Pancreas (tissue), 10 donors: ENCODE measurements at regions not wholly inside any gene's neighbourhood (a gene's known extent, or its start where the extent isn't known, plus 50 kb on each side); places are given as distances from the start of the nearest gene placed in this dataset.

Experiments
- ATAC-seq, 4 donors: fragments of 200-7000 bp; cut with Tn5 transposase; one replicate each; pipeline versions ENCODE4 v1.8.0 to v1.9.1; 2020; ENCODE audit warnings: mild to moderate bottlenecking in 4 of 4, moderate library complexity in 4 of 4
- DNase-seq, 6 donors: peaks; one replicate each; pipeline ENCODE4 v3.0.0-alpha.2; 2020
- FAIRE-seq: peaks from 2 replicates; lab custom pipeline; 2012; peaks lifted over from hg19 to GRCh38; lab: Jason Lieb, UNC
- H3K27ac ChIP-seq, 4 donors: fragments of 200-600 bp; sonication (generic); 1 replicate in 3 of 4; 2 replicates in 1 of 4; pipeline versions ENCODE4 v1.5.0 to v1.8.0; 2020
- H3K27me3 ChIP-seq, 4 donors: fragments of 200-600 bp; one replicate each; pipeline ENCODE4 v1.8.0; 2021
- H3K36me3 ChIP-seq, 3 donors: fragments of 200-600 bp; sonication (generic) in 1 of 3; one replicate each; pipeline versions ENCODE4 v1.5.0 to v1.8.0; 2020 to 2021
- H3K4me1 ChIP-seq, 3 donors: fragments of 200-600 bp; one replicate each; pipeline ENCODE4 v1.8.0; 2021
- H3K4me3 ChIP-seq, 4 donors: fragments of 200-600 bp; sonication (generic) in 2 of 4; one replicate each; pipeline versions ENCODE4 v1.5.0 to v1.8.0; 2020 to 2021
- H3K9me3 ChIP-seq, 4 donors: fragments of 200-600 bp; one replicate each; pipeline ENCODE4 v1.8.0; 2021
- CTCF ChIP-seq, 4 donors: fragments of 200-600 bp; sonication (generic) in 3 of 4; IDR thresholded peaks; one replicate each; pipeline versions ENCODE4 v1.5.0 to v1.8.0; 2021; ENCODE audit warnings: antibody characterized with exemption in 4 of 4
- WGBS, 2 donors: extraction: QIAGEN DNeasy Blood & Tissue Kit; methylation state at CpG; one replicate each; pipeline ENCODE4 v1.1.7; 2013; 5-methylcytosine and 5-hydroxymethylcytosine counted together
- intact Hi-C, 3 donors: fragments of 100-400 bp; cut with DNase I; formaldehyde crosslinking; loops; one replicate each; pipeline versions ENCODE4 v1.11.1 to v1.14.2; 2022
- donor health status: healthy with polysubstance abuse.
- donor health status: DM: no; HTN: no; CAD: no; lungs with moderate emphysema.
- donor health status: DM: no; HTN: no; CAD: no.
- donor health status: control.
- donor health status: control.
- donor health status: Bipolar disorder and iron deficiency.
- donor health status: DM: yes; HTN: yes; CAD: no.
- donor health status: DM: no; HTN: no; CAD: no.
- donor health status: DM: no; HTN: no; CAD: no.
- donor health status: DM: yes; HTN: yes; CAD: no.

DNA sequence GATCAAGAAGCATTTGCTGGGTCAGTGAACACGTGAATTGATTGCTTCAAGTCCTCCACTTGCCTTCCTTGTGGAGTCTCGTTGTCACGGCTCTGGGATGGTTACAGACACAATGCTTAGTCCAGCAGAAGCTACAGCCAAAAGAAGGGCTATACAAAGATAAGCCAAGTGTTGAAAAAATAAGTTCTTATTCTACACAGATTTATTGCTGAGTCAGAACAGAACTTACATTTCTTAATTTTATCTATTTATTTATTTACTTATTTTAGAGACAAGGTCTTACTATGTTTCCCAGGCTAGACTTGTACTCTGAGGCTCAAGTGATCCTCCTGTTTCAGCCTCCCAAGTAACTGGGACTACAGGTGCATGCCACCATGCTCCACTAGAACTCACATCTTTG, 199.0 kb downstream of the MYLK4 start:
- H3K9me3 ChIP-seq: no peaks in the 10 kb centered on the region
- H3K27ac ChIP-seq: no peak overlapping the region
- no peaks in the 10 kb centered on the region for H3K4me1 ChIP-seq
- H3K27me3 ChIP-seq: no peaks in the 10 kb centered on the region
- H3K4me3 ChIP-seq: no peak overlapping the region
- ATAC-seq (no peak), DNase-seq (no peak), FAIRE-seq (no peak)
- no peaks in the 10 kb centered on the region for H3K36me3 ChIP-seq
- WGBS, 2 donors: 71 to 72% methylated on average over 3 of the region's 3 CpGs
- TF ChIP-seq CTCF (IDR thresholded peaks at IDR 0.05): no peak
- intact Hi-C loops: no loop called here

DNA sequence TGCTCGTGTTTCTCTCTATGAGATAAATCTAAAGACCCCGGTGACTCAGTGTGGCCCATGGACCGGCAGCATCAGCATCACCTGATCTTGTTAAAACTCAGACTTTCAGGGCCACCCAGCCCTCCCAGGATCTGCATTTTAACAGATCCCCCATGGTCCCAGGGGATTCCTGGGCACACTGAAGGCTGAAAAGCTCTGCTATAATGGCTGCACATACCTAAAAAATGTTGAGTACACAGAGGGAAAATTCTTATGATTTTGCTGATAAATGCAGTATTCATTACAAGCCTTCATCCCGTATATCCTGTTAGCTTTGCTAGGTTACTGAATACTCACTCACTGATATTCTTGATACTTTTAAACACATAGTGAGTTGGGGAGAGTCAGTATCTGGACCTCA, 200.5 kb downstream of the MYLK4 start:
- no peak for FAIRE-seq
- no peaks in the 10 kb centered on the region for H3K27me3 ChIP-seq
- no peak overlapping the region for H3K4me3 ChIP-seq
- WGBS, 2 donors: 61 to 70% methylated on average over 4 of the region's 4 CpGs
- intact Hi-C loops: no loop called here
- no peaks in the 10 kb centered on the region for H3K4me1 ChIP-seq
- H3K27ac ChIP-seq: no peak overlapping the region
- no peak for ATAC-seq
- TF ChIP-seq CTCF (IDR thresholded peaks at IDR 0.05): no peak
- H3K9me3 ChIP-seq: no peaks in the 10 kb centered on the region
- DNase-seq: no peak
- no peaks in the 10 kb centered on the region for H3K36me3 ChIP-seq

DNA sequence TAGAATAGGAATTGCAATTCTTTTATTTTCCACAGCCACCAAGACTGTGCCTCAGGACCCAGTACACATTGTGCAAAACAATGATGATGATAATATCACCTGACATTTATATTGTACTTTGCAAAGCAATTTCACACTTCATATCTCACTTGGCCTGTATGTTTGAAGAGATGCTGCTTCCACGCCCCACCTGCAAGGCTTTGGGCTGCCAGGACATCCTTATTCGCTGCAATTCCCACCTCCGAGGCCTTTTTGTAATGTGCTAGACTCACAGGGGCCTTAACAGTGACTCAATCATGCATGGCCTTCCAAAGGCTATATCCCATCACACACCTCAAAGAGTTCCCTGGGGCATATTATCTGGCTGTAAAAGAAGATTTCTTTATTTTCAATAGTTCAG, 200.9 kb downstream of the MYLK4 start:
- no peaks in the 10 kb centered on the region for H3K4me1 ChIP-seq
- 43 to 81% methylated on average over 3 of the region's 3 CpGs for WGBS, 2 donors
- H3K27me3 ChIP-seq: no peaks in the 10 kb centered on the region
- H3K27ac ChIP-seq: no peak overlapping the region
- ATAC-seq (no peak), FAIRE-seq (no peak), DNase-seq (no peak)
- TF ChIP-seq CTCF (IDR thresholded peaks at IDR 0.05): no peak
- no peaks in the 10 kb centered on the region for H3K9me3 ChIP-seq
- no peaks in the 10 kb centered on the region for H3K36me3 ChIP-seq
- H3K4me3 ChIP-seq: no peak overlapping the region
- intact Hi-C loops: no loop called here

- no peak for DNase-seq
- WGBS, 2 donors: 74 to 75% methylated on average over 4 of the region's 4 CpGs
- H3K36me3 ChIP-seq: no peaks in the 10 kb centered on the region
- peaks cover 0 to 3% (median 0%) of the 10 kb centered on the region in 4 donors for H3K27me3 ChIP-seq
- H3K27ac ChIP-seq: no peak overlapping the region
- no peaks in the 10 kb centered on the region for H3K9me3 ChIP-seq
- H3K4me1 ChIP-seq: no peaks in the 10 kb centered on the region
- no peak for FAIRE-seq
- no peak for TF ChIP-seq CTCF (IDR thresholded peaks at IDR 0.05)
- no peak overlapping the region for H3K4me3 ChIP-seq
- intact Hi-C loops: no loop called here
- ATAC-seq: no peak
These were observed 203.4 kb downstream of the MYLK4 start for GRCh38 chr6:2547355-2547754.

DNA sequence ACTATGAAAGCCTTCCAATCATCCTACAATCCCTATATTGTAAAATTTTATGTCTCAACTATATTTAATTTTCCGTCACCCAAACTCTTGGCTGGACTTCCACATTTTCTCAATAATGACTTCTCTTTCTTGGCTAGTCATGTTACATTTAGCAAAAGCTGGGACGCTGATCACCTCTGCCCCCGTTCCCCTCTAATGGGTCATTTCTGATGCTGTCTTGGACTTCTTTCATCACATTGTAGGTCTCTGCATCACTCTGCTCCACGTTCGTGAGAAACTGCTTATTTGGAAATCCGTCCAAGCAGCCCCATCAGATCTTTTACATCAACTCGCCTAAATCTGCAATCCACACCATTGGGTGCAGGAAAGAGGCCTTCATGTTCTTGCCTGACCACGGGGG, 203.8 kb downstream of the MYLK4 start:
- FAIRE-seq: no peak
- no peaks in the 10 kb centered on the region for H3K36me3 ChIP-seq
- no peaks in the 10 kb centered on the region for H3K4me1 ChIP-seq
- 68 to 77% methylated on average over 8 of the region's 8 CpGs for WGBS, 2 donors
- no peaks in the 10 kb centered on the region for H3K9me3 ChIP-seq
- no peak overlapping the region for H3K27ac ChIP-seq
- no peak for DNase-seq
- intact Hi-C loops: no loop called here
- peaks cover 0 to 3% (median 0%) of the 10 kb centered on the region in 4 donors for H3K27me3 ChIP-seq
- no peak for ATAC-seq
- no peak for TF ChIP-seq CTCF (IDR thresholded peaks at IDR 0.05)
- no peak overlapping the region for H3K4me3 ChIP-seq
